Colonic mucosa (tissue), 4 donors: ENCODE measurements at regions not wholly inside any gene's neighbourhood (a gene's known extent, or its start where the extent isn't known, plus 50 kb on each side); places are given as distances from the start of the nearest gene placed in this dataset.

ENCODE experiments used
- DNase-seq: peaks from one replicate; pipeline ENCODE4 v3.0.0-alpha.2; 2020
- H3K27ac ChIP-seq: fragments of 200-600 bp; one replicate; pipeline ENCODE4 v1.8.0; 2021
- H3K27me3 ChIP-seq: fragments of 200-600 bp; one replicate; pipeline ENCODE4 v1.8.0; 2021
- H3K36me3 ChIP-seq: fragments of 200-600 bp; one replicate; pipeline ENCODE4 v1.8.0; 2021
- H3K4me1 ChIP-seq: fragments of 200-600 bp; one replicate; pipeline ENCODE4 v1.8.0; 2021; ENCODE audit warnings: mild to moderate bottlenecking
- H3K4me3 ChIP-seq: fragments of 200-600 bp; one replicate; pipeline ENCODE4 v1.8.0; 2021
- H3K9ac ChIP-seq, 2 donors: one replicate each; pipeline ENCODE4 v1.7.0; 2013; ENCODE audit warnings: control low read depth in 2 of 2, low read depth in 2 of 2, low read length in 2 of 2
- H3K9me3 ChIP-seq: fragments of 200-600 bp; one replicate; pipeline ENCODE4 v1.8.0; 2021
- intact Hi-C: fragments of 100-400 bp; cut with DNase I; formaldehyde crosslinking; loops from one replicate; pipeline ENCODE4 v1.14.1; 2022
- TF ChIP-seq, protein P1 (sequence below): fragments of 200-600 bp; IDR thresholded peaks from one replicate; pipeline ENCODE4 v1.8.0; 2022; ENCODE audit warnings: antibody characterized with exemption, mild to moderate bottlenecking
- donor health status: healthy.
- donor health status: DM: no; HTN: no; CAD: no.
- donor health status: DM: no; HTN: no; CAD: no.

DNA sequence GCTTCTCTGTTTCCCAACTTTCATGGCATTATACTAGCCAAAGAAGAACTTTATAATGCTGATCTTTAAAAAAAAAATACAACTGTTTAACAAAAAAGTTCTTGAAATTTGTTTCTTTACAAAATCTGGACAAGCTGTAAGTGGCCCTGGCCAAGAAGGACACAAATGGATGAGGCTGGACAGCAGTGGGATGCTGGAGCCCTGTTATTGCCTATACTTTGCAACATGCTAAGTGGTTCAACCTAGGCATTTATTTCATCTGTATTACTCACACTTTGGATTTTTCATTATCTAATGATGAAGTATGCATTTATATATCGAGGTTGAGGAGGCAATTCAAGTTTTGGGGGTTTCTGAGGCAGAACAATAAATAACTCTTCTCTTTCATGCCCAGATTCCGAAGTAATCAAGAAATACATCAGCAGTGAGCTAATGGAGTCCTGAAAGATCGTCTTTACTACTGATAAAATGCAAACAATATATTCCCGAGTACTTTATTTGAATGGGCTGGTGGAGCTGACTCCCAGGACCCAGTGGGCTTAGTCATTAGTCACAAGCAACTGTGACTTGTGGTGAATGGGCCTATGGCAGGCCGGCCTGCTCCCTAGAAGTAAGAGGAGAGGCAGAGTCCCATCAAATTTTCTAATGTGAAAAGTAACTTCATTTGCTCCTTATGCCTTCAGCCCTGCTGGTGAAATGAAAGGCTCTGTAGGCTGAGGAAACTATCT, 177.3 kb upstream of the DPH6 start:
- Histone ChIP-seq H3K4me3 (no peak overlapping the region), H3K27me3 (no peaks in the 10 kb centered on the region), H3K9me3 (no peaks in the 10 kb centered on the region), H3K4me1 (no peaks in the 10 kb centered on the region), H3K9ac (no peak overlapping the region), H3K27ac (no peak overlapping the region), H3K36me3 (no peaks in the 10 kb centered on the region)
- intact Hi-C loops: no loop called here
- DNase-seq: no peak
- TF ChIP-seq, protein P1, sequence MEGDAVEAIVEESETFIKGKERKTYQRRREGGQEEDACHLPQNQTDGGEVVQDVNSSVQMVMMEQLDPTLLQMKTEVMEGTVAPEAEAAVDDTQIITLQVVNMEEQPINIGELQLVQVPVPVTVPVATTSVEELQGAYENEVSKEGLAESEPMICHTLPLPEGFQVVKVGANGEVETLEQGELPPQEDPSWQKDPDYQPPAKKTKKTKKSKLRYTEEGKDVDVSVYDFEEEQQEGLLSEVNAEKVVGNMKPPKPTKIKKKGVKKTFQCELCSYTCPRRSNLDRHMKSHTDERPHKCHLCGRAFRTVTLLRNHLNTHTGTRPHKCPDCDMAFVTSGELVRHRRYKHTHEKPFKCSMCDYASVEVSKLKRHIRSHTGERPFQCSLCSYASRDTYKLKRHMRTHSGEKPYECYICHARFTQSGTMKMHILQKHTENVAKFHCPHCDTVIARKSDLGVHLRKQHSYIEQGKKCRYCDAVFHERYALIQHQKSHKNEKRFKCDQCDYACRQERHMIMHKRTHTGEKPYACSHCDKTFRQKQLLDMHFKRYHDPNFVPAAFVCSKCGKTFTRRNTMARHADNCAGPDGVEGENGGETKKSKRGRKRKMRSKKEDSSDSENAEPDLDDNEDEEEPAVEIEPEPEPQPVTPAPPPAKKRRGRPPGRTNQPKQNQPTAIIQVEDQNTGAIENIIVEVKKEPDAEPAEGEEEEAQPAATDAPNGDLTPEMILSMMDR: no peak

DNA sequence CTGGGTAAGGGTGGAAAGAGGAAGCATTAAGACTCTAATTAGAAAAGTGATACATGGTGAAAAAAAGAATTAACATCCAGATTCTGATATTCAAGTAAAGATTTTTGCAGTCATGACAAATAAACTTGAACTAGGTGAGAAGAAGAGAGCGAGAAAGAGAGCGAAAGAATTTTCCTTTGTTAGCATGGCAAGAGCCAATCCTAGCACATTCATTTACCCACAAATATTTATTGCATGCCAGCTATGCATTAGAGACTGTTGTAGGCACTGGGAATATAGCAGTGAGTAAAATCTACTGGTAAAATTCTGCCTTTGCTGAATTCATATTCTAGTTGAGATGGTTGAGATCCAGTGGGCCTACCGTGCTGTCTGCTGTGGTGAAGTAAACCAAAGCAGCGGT, 177.9 kb upstream of the DPH6 start:
- H3K36me3 ChIP-seq: no peaks in the 10 kb centered on the region
- no peaks in the 10 kb centered on the region for H3K4me1 ChIP-seq
- DNase-seq: no peak
- H3K9ac ChIP-seq: no peak overlapping the region
- no peak overlapping the region for H3K4me3 ChIP-seq
- TF ChIP-seq, protein P1: no peak
- no peak overlapping the region for H3K27ac ChIP-seq
- H3K27me3 ChIP-seq: no peaks in the 10 kb centered on the region
- intact Hi-C loops: no loop called here
- no peaks in the 10 kb centered on the region for H3K9me3 ChIP-seq

DNA sequence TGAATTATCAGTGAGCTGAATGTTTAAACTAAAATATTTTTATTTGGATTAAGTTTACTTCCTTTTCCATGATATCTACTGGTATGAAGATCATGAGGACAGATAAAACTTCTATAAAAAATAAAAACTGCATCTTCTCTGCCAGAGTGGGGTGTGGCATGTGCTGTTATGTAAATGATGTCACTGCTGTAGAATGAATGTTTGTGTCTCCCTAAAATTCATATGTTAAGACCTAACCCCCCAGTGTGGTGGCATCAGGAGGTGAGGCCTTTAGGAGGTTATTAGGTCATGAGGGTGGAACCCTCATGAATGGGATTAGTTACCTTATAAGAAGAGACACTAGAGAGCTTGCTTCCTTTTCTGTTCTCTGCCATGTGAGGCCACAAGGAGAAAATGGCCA, 178.7 kb upstream of the DPH6 start:
- no peak overlapping the region for H3K9ac ChIP-seq
- intact Hi-C loops: no loop called here

GRCh38 chr15:35725353-35725752, 179.4 kb upstream of the DPH6 start:
- no peaks in the 10 kb centered on the region for H3K4me1 ChIP-seq
- H3K9me3 ChIP-seq: no peaks in the 10 kb centered on the region
- no peak overlapping the region for H3K27ac ChIP-seq
- TF ChIP-seq, protein P1: no peak
- no peaks in the 10 kb centered on the region for H3K27me3 ChIP-seq
- no peaks in the 10 kb centered on the region for H3K36me3 ChIP-seq
- intact Hi-C loops: no loop called here
- no peak overlapping the region for H3K9ac ChIP-seq
- H3K4me3 ChIP-seq: no peak overlapping the region
- DNase-seq: no peak

More for the DNA sequence above, 178.7 kb upstream of the DPH6 start:
- H3K4me1 ChIP-seq: no peaks in the 10 kb centered on the region
- no peaks in the 10 kb centered on the region for H3K36me3 ChIP-seq
- H3K27ac ChIP-seq: no peak overlapping the region
- no peaks in the 10 kb centered on the region for H3K27me3 ChIP-seq
- H3K9me3 ChIP-seq: no peaks in the 10 kb centered on the region
- TF ChIP-seq, protein P1: no peak
- no peak overlapping the region for H3K4me3 ChIP-seq
- DNase-seq: no peak

- intact Hi-C loops: no loop called here
- DNase-seq: no peak
- Histone ChIP-seq H3K4me3 (no peak overlapping the region), H3K9me3 (no peaks in the 10 kb centered on the region), H3K4me1 (no peaks in the 10 kb centered on the region), H3K9ac (no peak overlapping the region), H3K27ac (no peak overlapping the region), H3K36me3 (no peaks in the 10 kb centered on the region), H3K27me3 (no peaks in the 10 kb centered on the region)
- TF ChIP-seq, protein P1: no peak
Measured at GRCh38 chr15:35727627-35728026, 181.7 kb upstream of the DPH6 start.
